Posterior cingulate gyrus (tissue), 11 donors: ENCODE measurements at regions not wholly inside any gene's neighbourhood (a gene's known extent, or its start where the extent isn't known, plus 50 kb on each side); places are given as distances from the start of the nearest gene placed in this dataset.
"Not testable (repeated sequence)": the region's sequence is repeated elsewhere in the genome, so short reads cannot be mapped to it uniquely, and the experiment has no call there.

Experiments used
- DNase-seq, 10 donors: peaks; one replicate each; pipeline versions ENCODE4 v3.0.0 to v3.0.0-alpha.2; 2020 to 2021; ENCODE audit warnings: mixed read lengths in 3 of 10
- intact Hi-C: fragments of 100-400 bp; cut with DNase I; formaldehyde crosslinking; loops from one replicate; pipeline ENCODE4 v1.15.1; 2023

- intact Hi-C loops, result no loop called here
- no peak for DNase-seq
Observed at GRCh38 chrY:7433817-7434809, 522.6 kb upstream of the AMELY start.

GRCh38 chrY:7419165-7419564 is 507.6 kb upstream of the AMELY start:
- DNase-seq, result no peak
- intact Hi-C loops, result no loop called here

GRCh38 chrY:7417946-7418345 is 506.4 kb upstream of the AMELY start:
- intact Hi-C loops, result no loop called here
- DNase-seq, result no peak

GRCh38 chrY:7416406-7416805 is 504.9 kb upstream of the AMELY start:
- intact Hi-C loops, result no loop called here
- no peak for DNase-seq

GRCh38 chrY:7415157-7415633 is 503.6 kb upstream of the AMELY start:
- intact Hi-C loops, result no loop called here
- no peak for DNase-seq

GRCh38 chrY:7390056-7390455 is 478.5 kb upstream of the AMELY start:
- intact Hi-C loops, result no loop called here
- DNase-seq, result no peak

- intact Hi-C loops, result no loop called here
Observed at GRCh38 chrY:7382988-7383387, 471.4 kb upstream of the AMELY start.

GRCh38 chrY:7377091-7377490 is 465.5 kb upstream of the AMELY start:
- intact Hi-C loops, result no loop called here
- DNase-seq, result no peak

More at GRCh38 chrY:7382988-7383387, 471.4 kb upstream of the AMELY start:
- no peak for DNase-seq

- intact Hi-C loops, DNase-seq: not testable (repeated sequence)
Observed at GRCh38 chrY:7374485-7374884, 462.9 kb upstream of the AMELY start.

GRCh38 chrY:7371953-7372352 is 460.4 kb upstream of the AMELY start:
- intact Hi-C loops, DNase-seq: not testable (repeated sequence)

- DNase-seq, intact Hi-C loops: not testable (repeated sequence)
Observed at GRCh38 chrY:7371026-7371425, 459.5 kb upstream of the AMELY start.

GRCh38 chrY:7359520-7359919 is 448.0 kb upstream of the AMELY start:
- no peak for DNase-seq
- intact Hi-C loops, result no loop called here

- DNase-seq, result no peak
- intact Hi-C loops, result no loop called here
Observed at GRCh38 chrY:7358103-7358752, 446.7 kb upstream of the AMELY start.

GRCh38 chrY:7355891-7356290 is 444.3 kb upstream of the AMELY start:
- DNase-seq, intact Hi-C loops: not testable (repeated sequence)

GRCh38 chrY:7344661-7345060 is 433.1 kb upstream of the AMELY start:
- DNase-seq, result peak in 3 of 10 donors; percentile 8 to 49 (median 28)
- intact Hi-C loops, result no loop called here

- intact Hi-C loops, result no loop called here
- no peak for DNase-seq
Observed at GRCh38 chrY:7343261-7343660, 431.7 kb upstream of the AMELY start.

GRCh38 chrY:7342732-7343131 is 431.2 kb upstream of the AMELY start:
- peak in 2 of 10 donors; percentile 1 to 7 for DNase-seq
- intact Hi-C loops, result not testable (repeated sequence)

- intact Hi-C loops, result no loop called here
- no peak for DNase-seq
Observed at GRCh38 chrY:7339391-7340087, 428.0 kb upstream of the AMELY start.

GRCh38 chrY:7336023-7336873 is 424.7 kb upstream of the AMELY start:
- DNase-seq, result no peak
- intact Hi-C loops, result no loop called here

GRCh38 chrY:7334449-7334848 is 422.9 kb upstream of the AMELY start:
- intact Hi-C loops, result no loop called here

More at GRCh38 chrY:7334449-7334848, 422.9 kb upstream of the AMELY start:
- no peak for DNase-seq
